Gastroesophageal sphincter (tissue), 4 donors: ENCODE measurements at regions not wholly inside any gene's neighbourhood (a gene's known extent, or its start where the extent isn't known, plus 50 kb on each side); places are given as distances from the start of the nearest gene placed in this dataset.

Source experiments
- ATAC-seq: fragments of 150-250 bp; one replicate; pipeline ENCODE4 v1.9.1; 2016; ENCODE audit warnings: mild to moderate bottlenecking, moderate library complexity
- H3K27ac ChIP-seq, 4 donors: fragments of 200-600 bp; sonication (generic) in 3 of 4; 1 replicate in 3 of 4; 2 replicates in 1 of 4; pipeline ENCODE4 v1.5.1; 2016 to 2019
- H3K27me3 ChIP-seq: fragments of 200-600 bp; sonication (generic); one replicate; pipeline ENCODE4 v1.5.1; 2019
- H3K36me3 ChIP-seq, 2 donors: fragments of 200-600 bp; sonication (generic); one replicate each; pipeline ENCODE4 v1.5.1; 2019; ENCODE audit warnings: control low read depth in 1 of 2
- H3K4me1 ChIP-seq, 3 donors: fragments of 200-600 bp; sonication (generic); 1 replicate in 2 of 3; 2 replicates in 1 of 3; pipeline ENCODE4 v1.5.1; 2016 to 2019; ENCODE audit warnings: control low read depth in 2 of 3
- H3K4me3 ChIP-seq, 2 donors: fragments of 200-600 bp; sonication (generic); one replicate each; pipeline ENCODE4 v1.5.1; 2019; ENCODE audit warnings: mild to moderate bottlenecking in 1 of 2, moderate library complexity in 1 of 2
- H3K9me3 ChIP-seq, 3 donors: fragments of 200-600 bp; sonication (generic); one replicate each; pipeline ENCODE4 v1.5.1; 2017 to 2019; ENCODE audit warnings: control low read depth in 2 of 3
- EP300 ChIP-seq: sonication (generic); formaldehyde crosslinking; IDR thresholded peaks from one replicate; pipeline ENCODE4 v1.6.1; 2017; ENCODE audit warnings: antibody characterized with exemption, mild to moderate bottlenecking
- POLR2A ChIP-seq, 2 donors: fragments of 450-650 bp; IDR thresholded peaks; one replicate each; pipeline ENCODE4 v1.6.1; 2017; ENCODE audit warnings: antibody characterized with exemption in 2 of 2, mild to moderate bottlenecking in 2 of 2, moderate library complexity in 1 of 2
- POLR2AphosphoS5 ChIP-seq: sonication (generic); formaldehyde crosslinking; IDR thresholded peaks from one replicate; pipeline ENCODE4 v1.6.1; 2017; ENCODE audit warnings: antibody characterized with exemption
- WGBS, 2 donors: methylation state at CpG; one replicate each; pipeline ENCODE4 v1.1.5; 2018; ENCODE audit warnings: low coverage in 1 of 2; 5-methylcytosine and 5-hydroxymethylcytosine counted together
- TF ChIP-seq, protein P1 (sequence below), 4 experiments: fragments of 200-600 bp in 2 of 4; fragments of 450-650 bp in 2 of 4; sonication (generic) in 1 of 4; IDR thresholded peaks; one replicate each; pipeline ENCODE4 v1.5.1; 2017 to 2019; ENCODE audit warnings: antibody characterized with exemption in 4 of 4, mild to moderate bottlenecking in 2 of 4, moderate library complexity in 2 of 4

DNA sequence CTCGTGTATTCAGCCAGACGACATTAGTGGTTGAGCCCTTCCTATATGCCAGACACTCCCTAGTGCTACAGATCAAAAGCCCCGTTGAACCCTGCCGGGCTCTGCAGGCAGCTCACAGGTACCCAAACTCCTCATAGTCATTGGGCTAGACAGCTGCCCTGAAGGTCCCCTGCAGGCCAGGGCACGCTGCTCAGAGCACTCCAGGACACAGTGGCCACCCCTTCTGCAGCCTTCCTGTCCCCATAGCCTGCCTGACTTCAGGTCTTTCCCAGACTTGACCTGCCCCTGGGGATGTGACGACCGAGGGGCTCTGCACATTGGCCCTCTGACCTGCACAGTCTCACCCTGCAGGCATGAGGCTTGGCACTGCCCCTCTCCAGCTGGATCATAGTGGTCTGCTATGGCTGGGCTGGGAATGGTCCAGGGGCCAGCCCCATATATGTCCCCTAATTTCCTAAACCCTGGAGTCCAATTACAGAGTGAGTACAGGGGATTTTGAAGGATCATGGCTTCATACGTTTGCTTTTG, 64.2 kb upstream of the UBAC2 start:
- Histone ChIP-seq H3K27me3 (no peaks in the 10 kb centered on the region), H3K36me3 (no peaks in the 10 kb centered on the region), H3K27ac (no peak overlapping the region), H3K4me3 (no peak overlapping the region), H3K9me3 (peaks cover 0 to 17% (median 0%) of the 10 kb centered on the region in 3 donors), H3K4me1 (no peaks in the 10 kb centered on the region)
- 45 to 75% methylated on average over 2 to 5 of the region's 8 CpGs for WGBS, 2 donors
- ATAC-seq = no peak
- TF ChIP-seq EP300 = no peak
- TF ChIP-seq POLR2A (IDR thresholded peaks at IDR 0.05) = no peak
- TF ChIP-seq POLR2AphosphoS5 = no peak
- TF ChIP-seq, protein P1, sequence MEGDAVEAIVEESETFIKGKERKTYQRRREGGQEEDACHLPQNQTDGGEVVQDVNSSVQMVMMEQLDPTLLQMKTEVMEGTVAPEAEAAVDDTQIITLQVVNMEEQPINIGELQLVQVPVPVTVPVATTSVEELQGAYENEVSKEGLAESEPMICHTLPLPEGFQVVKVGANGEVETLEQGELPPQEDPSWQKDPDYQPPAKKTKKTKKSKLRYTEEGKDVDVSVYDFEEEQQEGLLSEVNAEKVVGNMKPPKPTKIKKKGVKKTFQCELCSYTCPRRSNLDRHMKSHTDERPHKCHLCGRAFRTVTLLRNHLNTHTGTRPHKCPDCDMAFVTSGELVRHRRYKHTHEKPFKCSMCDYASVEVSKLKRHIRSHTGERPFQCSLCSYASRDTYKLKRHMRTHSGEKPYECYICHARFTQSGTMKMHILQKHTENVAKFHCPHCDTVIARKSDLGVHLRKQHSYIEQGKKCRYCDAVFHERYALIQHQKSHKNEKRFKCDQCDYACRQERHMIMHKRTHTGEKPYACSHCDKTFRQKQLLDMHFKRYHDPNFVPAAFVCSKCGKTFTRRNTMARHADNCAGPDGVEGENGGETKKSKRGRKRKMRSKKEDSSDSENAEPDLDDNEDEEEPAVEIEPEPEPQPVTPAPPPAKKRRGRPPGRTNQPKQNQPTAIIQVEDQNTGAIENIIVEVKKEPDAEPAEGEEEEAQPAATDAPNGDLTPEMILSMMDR (IDR thresholded peaks at IDR 0.05) = no peak

DNA sequence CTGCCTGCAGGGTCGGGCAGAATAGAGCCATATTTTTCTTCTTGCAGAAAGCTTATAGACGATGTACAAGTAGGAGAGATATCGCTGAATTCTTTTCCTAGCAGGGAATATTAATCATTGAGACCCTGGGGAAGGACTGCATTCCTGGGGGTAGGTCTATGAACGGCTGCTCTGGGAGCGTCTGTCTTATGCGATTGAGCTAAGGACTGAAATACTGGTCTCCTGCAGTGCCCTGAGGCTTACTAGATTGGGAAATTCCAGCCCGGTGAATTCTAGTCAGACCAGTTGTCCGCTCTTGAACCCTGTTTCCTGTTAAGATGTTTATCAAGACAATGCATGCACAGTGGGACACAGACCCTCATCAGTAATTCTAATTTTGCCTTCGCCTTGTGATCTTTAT, 59.8 kb upstream of the UBAC2 start:
- no peak for ATAC-seq
- H3K4me1 ChIP-seq = no peaks in the 10 kb centered on the region
- no peaks in the 10 kb centered on the region for H3K36me3 ChIP-seq
- H3K27me3 ChIP-seq = no peaks in the 10 kb centered on the region
- H3K27ac ChIP-seq = no peak overlapping the region
- H3K4me3 ChIP-seq = no peak overlapping the region
- WGBS, 2 donors = 83 to 94% methylated on average over 5 to 9 of the region's 9 CpGs
- H3K9me3 ChIP-seq = peaks cover 0 to 8% (median 0%) of the 10 kb centered on the region in 3 donors
- no peak for TF ChIP-seq POLR2A (IDR thresholded peaks at IDR 0.05)
- TF ChIP-seq, protein P1 (IDR thresholded peaks at IDR 0.05) = no peak

- Histone ChIP-seq H3K27ac (no peak overlapping the region), H3K27me3 (no peaks in the 10 kb centered on the region), H3K9me3 (peaks cover 0 to 8% (median 0%) of the 10 kb centered on the region in 3 donors), H3K36me3 (no peaks in the 10 kb centered on the region), H3K4me3 (no peak overlapping the region), H3K4me1 (no peaks in the 10 kb centered on the region)
- WGBS, 2 donors = 70% methylated on average over 2 of the region's 4 CpGs; no CpG with 5 or more reads in 1 of the 2 donors
- TF ChIP-seq POLR2A (IDR thresholded peaks at IDR 0.05) (no peak), EP300 (no peak), POLR2AphosphoS5 (no peak)
- TF ChIP-seq, protein P1 (IDR thresholded peaks at IDR 0.05) = no peak
- no peak for ATAC-seq
Observed at GRCh38 chr13:99143904-99144303, 56.8 kb upstream of the UBAC2 start.

- Histone ChIP-seq H3K9me3 (peaks cover 0 to 8% (median 0%) of the 10 kb centered on the region in 3 donors), H3K27me3 (no peaks in the 10 kb centered on the region), H3K27ac (no peak overlapping the region), H3K4me1 (no peaks in the 10 kb centered on the region), H3K4me3 (no peak overlapping the region), H3K36me3 (no peaks in the 10 kb centered on the region)
- no peak for ATAC-seq
- 75 to 76% methylated on average over 6 of the region's 6 CpGs for WGBS, 2 donors
- TF ChIP-seq, protein P1 (IDR thresholded peaks at IDR 0.05) = no peak
- TF ChIP-seq POLR2AphosphoS5 = no peak
- no peak for TF ChIP-seq POLR2A (IDR thresholded peaks at IDR 0.05)
- TF ChIP-seq EP300 = no peak
Observed at GRCh38 chr13:99144306-99144705, 56.3 kb upstream of the UBAC2 start.

DNA sequence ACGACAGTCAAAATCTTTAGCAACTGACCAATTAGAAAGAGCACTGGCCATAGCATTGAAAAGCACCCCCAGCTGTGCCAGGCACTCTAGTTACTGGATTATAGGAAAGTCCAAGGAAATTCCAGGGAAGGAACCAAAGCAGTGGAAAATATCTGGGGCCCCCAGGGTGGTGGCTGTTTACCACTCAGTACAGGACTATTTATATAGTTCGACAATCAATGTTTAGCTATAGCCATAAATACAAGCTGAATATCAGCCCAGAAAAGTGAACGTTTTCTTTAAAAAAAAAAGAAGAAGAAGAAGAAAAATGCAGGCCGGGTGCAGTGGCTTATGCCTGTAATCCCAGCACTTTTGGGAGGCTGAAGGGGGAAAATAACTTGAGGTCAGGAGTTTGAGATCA, 55.2 kb upstream of the UBAC2 start:
- Histone ChIP-seq H3K9me3 (peaks cover 0 to 8% (median 0%) of the 10 kb centered on the region in 3 donors), H3K4me1 (no peaks in the 10 kb centered on the region), H3K27me3 (no peaks in the 10 kb centered on the region), H3K36me3 (no peaks in the 10 kb centered on the region), H3K27ac (no peak overlapping the region), H3K4me3 (no peak overlapping the region)
- WGBS, 2 donors = 79 to 93% methylated on average over 2 to 4 of the region's 4 CpGs
- no peak for ATAC-seq
- no peak for TF ChIP-seq POLR2AphosphoS5
- TF ChIP-seq POLR2A (IDR thresholded peaks at IDR 0.05) = no peak
- TF ChIP-seq EP300 = no peak
- TF ChIP-seq, protein P1 (IDR thresholded peaks at IDR 0.05) = no peak
